Breast epithelium (tissue), 3 donors: ENCODE measurements at regions not wholly inside any gene's neighbourhood (a gene's known extent, or its start where the extent isn't known, plus 50 kb on each side); places are given as distances from the start of the nearest gene placed in this dataset.

Source experiments
- CTCF ChIP-seq, 3 donors: fragments of 450-650 bp; IDR thresholded peaks; one replicate each; pipeline ENCODE4 v1.5.1; 2016 to 2017; ENCODE audit warnings: antibody characterized with exemption in 3 of 3, mild to moderate bottlenecking in 3 of 3, moderate library complexity in 3 of 3
- POLR2AphosphoS5 ChIP-seq, 3 donors: sonication (generic); formaldehyde crosslinking; IDR thresholded peaks; one replicate each; pipeline ENCODE4 v1.6.1; 2017; ENCODE audit warnings: antibody characterized with exemption in 3 of 3

DNA sequence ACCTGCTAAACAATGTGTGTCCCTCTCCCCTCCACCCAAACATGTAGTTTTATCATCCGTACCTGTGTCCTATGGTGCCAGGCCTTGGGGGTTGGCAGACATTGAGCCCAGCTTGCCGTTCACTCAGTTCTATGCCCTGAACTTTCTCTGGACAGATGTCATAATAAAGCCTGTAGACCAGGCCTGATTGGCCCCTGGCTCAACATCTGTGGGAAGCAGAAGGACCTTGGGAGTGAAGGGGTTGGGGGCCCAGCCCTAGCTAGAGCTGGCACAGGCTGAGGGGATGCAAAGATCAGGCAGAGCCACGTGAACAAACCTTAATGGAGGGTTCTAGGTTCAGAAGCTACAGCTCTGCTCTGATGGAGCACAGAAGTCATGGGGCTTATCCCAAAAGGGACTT is 600.6 kb downstream of the BUD13 start:
- TF ChIP-seq CTCF (IDR thresholded peaks at IDR 0.05) (no peak), POLR2AphosphoS5 (IDR thresholded peaks at IDR 0.05) (no peak)
